ENCODE measurements at regions not wholly inside any gene's neighbourhood (a gene's known extent, or its start where the extent isn't known, plus 50 kb on each side); places are given as distances from the start of the nearest gene placed in this dataset.

- peak overlapping the region; percentile 73 for H3K4me3 ChIP-seq
- peak overlapping the region; percentile 79 for H3K27ac ChIP-seq (replicated peaks)
- H3K36me3 ChIP-seq, result peaks cover 17% of the 10 kb centered on the region
- no peaks in the 10 kb centered on the region for H3K9me3 ChIP-seq (replicated peaks)
- peaks cover 29% of the 10 kb centered on the region for H3K4me1 ChIP-seq
- intact Hi-C loops (cut with micrococcal nuclease), result no loop called here
- TF ChIP-seq, protein P1, sequence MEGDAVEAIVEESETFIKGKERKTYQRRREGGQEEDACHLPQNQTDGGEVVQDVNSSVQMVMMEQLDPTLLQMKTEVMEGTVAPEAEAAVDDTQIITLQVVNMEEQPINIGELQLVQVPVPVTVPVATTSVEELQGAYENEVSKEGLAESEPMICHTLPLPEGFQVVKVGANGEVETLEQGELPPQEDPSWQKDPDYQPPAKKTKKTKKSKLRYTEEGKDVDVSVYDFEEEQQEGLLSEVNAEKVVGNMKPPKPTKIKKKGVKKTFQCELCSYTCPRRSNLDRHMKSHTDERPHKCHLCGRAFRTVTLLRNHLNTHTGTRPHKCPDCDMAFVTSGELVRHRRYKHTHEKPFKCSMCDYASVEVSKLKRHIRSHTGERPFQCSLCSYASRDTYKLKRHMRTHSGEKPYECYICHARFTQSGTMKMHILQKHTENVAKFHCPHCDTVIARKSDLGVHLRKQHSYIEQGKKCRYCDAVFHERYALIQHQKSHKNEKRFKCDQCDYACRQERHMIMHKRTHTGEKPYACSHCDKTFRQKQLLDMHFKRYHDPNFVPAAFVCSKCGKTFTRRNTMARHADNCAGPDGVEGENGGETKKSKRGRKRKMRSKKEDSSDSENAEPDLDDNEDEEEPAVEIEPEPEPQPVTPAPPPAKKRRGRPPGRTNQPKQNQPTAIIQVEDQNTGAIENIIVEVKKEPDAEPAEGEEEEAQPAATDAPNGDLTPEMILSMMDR (IDR thresholded peaks at IDR 0.05; ENCODE audit: borderline replicate concordance), result no peak
- H3K27me3 ChIP-seq (ENCODE audit: low read depth), result peaks cover 64% of the 10 kb centered on the region
- no peak for DNase-seq
These were observed 144.9 kb downstream of the ERCC6L2 start for GRCh38 chr9:96020300-96020791.

Measured in left ventricle myocardium inferior (tissue), 1 donor.